SK-N-DZ (cell line): ENCODE measurements at regions not wholly inside any gene's neighbourhood (a gene's known extent, or its start where the extent isn't known, plus 50 kb on each side); places are given as distances from the start of the nearest gene placed in this dataset.

Experiments used
- DNase-seq: peaks from one replicate; pipeline ENCODE4 v3.0.0-alpha.2; 2015; ENCODE audit warnings: low spot score
- small RNA-seq, 2 experiments: library from RNA; depleted of rRNA; stranded (forward); fragments of <200 nt; gene quantifications; one replicate each; pipeline ENCODE3, GENCODE V24; 2014

- DNase-seq: no peak
Observed at GRCh38 chr1:93013145-93014065, 52.1 kb upstream of the DIPK1A start.

- no peak for DNase-seq
Observed at GRCh38 chr1:93014168-93014567, 52.9 kb upstream of the DIPK1A start.

DNA sequence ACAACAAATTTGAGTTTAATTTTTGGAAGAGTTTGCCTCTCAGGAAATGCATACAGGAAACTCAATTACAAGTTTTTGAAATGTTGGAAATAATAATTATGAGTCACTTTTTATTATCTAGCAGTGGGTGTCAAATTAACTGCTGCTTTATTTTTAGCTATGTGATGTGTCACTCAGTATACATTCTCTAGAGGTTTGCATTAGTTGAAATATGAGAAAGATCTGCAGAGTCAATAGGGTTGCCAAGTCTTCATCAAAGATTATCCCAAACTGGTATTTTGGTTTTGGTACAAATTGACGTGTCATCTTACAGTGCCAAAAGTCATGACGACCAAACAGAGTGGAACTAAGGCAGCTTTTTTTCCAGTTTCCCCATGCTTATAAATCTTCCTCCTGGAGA, 54.3 kb upstream of the DIPK1A start:
- DNase-seq: no peak

DNA sequence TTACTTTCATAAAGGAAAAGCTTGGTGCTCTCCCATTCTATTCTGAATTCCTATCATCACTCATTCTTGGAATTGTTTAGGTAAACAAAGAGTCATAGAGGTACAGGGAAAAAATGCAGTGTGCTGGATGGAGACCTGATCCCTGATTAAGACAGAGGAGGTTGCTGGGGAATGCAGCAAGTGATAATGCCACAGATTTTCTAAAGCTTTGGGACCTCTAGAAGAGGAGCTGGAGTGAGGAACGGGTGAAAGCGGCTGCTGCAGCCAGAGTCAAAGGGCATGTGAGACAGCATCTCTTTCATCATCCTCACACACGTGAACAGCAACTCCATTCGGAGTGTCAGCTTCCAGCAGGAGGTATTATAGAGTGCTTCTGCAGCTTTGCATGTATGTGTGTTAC, 54.9 kb upstream of the DIPK1A start:
- DNase-seq: no peak

DNA sequence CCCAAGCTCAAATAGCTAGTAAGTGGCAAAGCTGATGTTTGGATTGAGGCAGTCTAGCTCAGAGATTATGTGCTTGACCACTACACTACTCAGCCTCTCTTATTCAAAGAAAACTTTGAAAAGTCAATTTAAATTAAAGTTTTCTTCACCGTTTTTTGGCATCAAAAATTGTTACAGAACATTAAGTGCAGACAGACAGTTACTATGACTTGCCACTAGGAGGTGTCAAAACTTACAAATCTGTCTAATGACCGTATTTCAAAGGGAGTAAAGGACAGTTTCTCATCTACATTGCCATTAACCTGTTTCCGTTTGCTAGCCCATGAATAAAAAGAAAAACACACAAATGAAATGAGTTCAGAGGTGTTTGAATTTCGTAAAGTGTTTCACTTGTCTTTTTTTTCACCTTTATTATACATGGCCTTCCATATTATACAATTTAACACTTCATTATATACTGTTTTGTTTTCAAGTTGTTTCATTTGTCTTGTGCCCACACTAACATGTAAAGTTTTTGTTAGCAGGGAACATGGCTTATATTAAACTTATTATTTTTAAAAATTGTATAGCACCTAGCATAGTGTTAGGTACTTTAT, 57.4 kb upstream of the MTF2 start:
- peak; percentile 31 for DNase-seq

DNA sequence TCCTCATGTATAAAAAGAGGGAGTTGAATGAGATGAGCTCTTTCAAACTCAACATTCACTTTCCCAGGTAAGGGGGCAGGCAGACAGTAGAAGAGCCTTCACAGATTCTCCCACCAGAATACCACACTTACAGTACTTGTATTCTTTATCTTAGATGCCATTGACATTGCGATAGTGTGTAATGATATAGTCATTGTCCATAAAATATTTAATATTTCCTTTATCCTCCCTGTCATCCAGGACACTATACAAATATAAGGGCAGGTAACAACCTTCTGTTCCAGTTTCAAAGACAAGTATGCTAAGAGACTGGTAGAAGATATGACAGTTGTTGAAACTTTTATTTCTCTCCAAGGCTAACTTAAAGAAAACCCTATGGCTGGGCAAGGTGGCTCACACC, 56.5 kb upstream of the MTF2 start:
- DNase-seq: no peak

GRCh38 chr1:93023281-93023680, 55.8 kb upstream of the MTF2 start:
- no peak for DNase-seq

DNA sequence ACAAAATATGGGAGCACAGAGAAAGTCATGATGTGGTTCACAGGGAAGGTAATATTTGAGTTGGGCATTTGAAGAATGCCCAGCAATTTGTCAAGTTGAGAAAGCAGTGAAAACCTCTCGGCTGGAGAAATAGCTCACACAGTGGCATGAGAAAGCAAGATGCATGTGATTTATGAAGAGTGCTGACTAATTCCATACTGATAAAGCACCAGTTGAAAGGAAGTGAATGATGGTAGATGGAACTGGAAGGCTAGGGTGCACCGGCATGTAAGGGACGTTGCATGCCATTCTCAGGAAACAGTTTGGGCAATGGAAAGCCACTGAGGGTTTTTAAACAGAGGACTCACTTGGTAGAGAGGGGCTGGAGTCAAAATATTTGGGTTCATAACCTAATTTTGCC, 53.5 kb upstream of the MTF2 start:
- DNase-seq: no peak

GRCh38 chr1:93028542-93028941, 50.5 kb upstream of the MTF2 start:
- no peak for DNase-seq

Small RNA genes lying in the stretch of these regions (small RNA-seq; reads per million reads assigned to genes)
- gene RF00019 (0 reads per million in 2 experiments), gene RN7SKP123 (0 to 0.04 reads per million in 2 experiments)
